Immature natural killer cell (primary cell): ENCODE measurements at regions not wholly inside any gene's neighbourhood (a gene's known extent, or its start where the extent isn't known, plus 50 kb on each side); places are given as distances from the start of the nearest gene placed in this dataset.

Experiments
- DNase-seq, 3 donors: peaks; one replicate each; pipeline ENCODE4 v3.0.0; 2022; ENCODE audit warnings: mixed read lengths in 1 of 3
- H3K27ac Mint-ChIP-seq, 6 donors: one replicate each; pipeline ENCODE4 v1.8.0; 2020; ENCODE audit warnings: mixed read lengths in 6 of 6, mild to moderate bottlenecking in 5 of 6, inconsistent platforms in 4 of 6, moderate library complexity in 3 of 6
- H3K27me3 Mint-ChIP-seq, 3 donors: one replicate each; pipeline ENCODE4 v1.8.0; 2020 to 2021; ENCODE audit warnings: low read depth in 3 of 3, mild to moderate bottlenecking in 3 of 3, mixed read lengths in 3 of 3, moderate library complexity in 3 of 3, inconsistent platforms in 1 of 3
- H3K36me3 Mint-ChIP-seq, 3 donors: one replicate each; pipeline ENCODE4 v1.8.0; 2020; ENCODE audit warnings: mixed read lengths in 3 of 3, inconsistent platforms in 2 of 3, mild to moderate bottlenecking in 2 of 3
- H3K4me1 Mint-ChIP-seq, 2 donors: one replicate each; pipeline ENCODE4 v1.8.0; 2020; ENCODE audit warnings: inconsistent platforms in 2 of 2, mild to moderate bottlenecking in 2 of 2, mixed read lengths in 2 of 2, moderate library complexity in 1 of 2
- H3K4me3 Mint-ChIP-seq, 5 donors: one replicate each; pipeline ENCODE4 v1.8.0; 2020; ENCODE audit warnings: mild to moderate bottlenecking in 5 of 5, mixed read lengths in 5 of 5, inconsistent platforms in 3 of 5, moderate library complexity in 3 of 5
- H3K9me3 Mint-ChIP-seq, 6 donors: one replicate each; pipeline ENCODE4 v1.8.0; 2020; ENCODE audit warnings: mild to moderate bottlenecking in 6 of 6, mixed read lengths in 6 of 6, inconsistent platforms in 4 of 6, moderate library complexity in 3 of 6

DNA sequence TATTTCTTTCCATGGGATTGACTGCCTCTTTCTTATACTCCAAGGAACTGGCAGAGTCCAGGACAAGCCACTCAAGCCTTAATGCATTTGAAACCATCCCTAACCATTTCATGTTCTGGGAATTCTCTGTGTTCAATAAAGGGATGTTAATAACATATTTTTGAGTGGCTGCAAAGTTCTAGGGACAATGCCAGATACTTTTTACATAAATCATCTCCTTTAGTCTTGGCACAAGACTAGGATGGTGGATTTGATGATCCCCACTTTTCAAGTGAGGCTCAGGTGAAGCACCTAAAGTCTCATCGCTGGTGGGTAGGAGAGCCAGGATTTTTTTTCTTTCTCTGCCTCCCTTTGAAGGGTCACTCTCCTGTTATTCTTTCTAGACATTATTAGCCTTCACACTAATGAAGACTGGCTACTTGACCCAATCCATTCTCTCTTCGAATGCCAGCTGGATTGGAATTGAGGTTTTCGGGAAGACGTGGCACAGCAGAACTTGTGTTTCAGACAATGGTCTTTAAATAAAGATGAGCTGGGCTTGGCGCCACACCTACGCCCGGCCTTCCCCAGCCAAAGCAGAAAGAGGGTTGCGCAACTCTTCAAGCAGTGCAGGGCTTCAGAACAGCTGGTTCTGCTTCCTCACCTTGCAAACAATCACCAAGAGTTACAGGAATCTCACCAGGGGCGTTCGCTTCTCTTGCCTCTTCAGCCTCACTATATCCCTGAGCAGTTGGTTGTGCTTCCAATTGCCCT is 73.8 kb upstream of the BMPER start:
- H3K36me3 Mint-ChIP-seq = peaks cover 0 to 5% (median 0%) of the 10 kb centered on the region in 3 donors
- no peaks in the 10 kb centered on the region for H3K4me1 Mint-ChIP-seq
- no peak overlapping the region for H3K27ac Mint-ChIP-seq
- H3K4me3 Mint-ChIP-seq = no peak overlapping the region
- H3K27me3 Mint-ChIP-seq = peaks cover 0 to 5% (median 3%) of the 10 kb centered on the region in 3 donors
- DNase-seq = no peak
- peaks cover 0 to 4% (median under 1%) of the 10 kb centered on the region in 6 donors for H3K9me3 Mint-ChIP-seq

DNA sequence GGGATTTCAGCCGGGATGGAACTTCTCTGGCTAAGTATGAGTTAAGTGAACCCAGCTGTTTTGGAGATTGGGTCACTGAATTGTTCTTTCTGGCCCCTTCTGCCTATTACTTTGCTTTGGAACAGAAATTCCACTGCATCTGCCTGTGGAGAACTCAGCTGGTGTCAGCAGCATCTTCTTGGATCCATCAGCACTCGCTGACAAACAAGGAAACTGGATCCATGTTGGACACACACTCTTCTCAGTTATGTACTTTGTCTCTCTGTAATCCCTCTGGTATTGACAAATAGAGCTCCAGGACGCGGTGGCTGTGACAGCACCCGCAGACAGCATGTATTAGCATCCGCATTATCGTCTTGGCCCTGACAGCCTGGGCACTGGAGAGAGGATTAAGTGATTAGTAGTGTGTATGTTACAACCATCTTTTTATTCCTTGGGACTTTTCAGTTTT is 73.0 kb upstream of the BMPER start:
- Mint-ChIP-seq H3K36me3 (peaks cover 0 to 5% (median 0%) of the 10 kb centered on the region in 3 donors), H3K4me1 (no peaks in the 10 kb centered on the region), H3K27ac (no peak overlapping the region), H3K9me3 (peaks cover 0 to 4% (median 2%) of the 10 kb centered on the region in 6 donors), H3K4me3 (no peak overlapping the region), H3K27me3 (peaks cover 0 to 5% (median 5%) of the 10 kb centered on the region in 3 donors)
- no peak for DNase-seq

DNA sequence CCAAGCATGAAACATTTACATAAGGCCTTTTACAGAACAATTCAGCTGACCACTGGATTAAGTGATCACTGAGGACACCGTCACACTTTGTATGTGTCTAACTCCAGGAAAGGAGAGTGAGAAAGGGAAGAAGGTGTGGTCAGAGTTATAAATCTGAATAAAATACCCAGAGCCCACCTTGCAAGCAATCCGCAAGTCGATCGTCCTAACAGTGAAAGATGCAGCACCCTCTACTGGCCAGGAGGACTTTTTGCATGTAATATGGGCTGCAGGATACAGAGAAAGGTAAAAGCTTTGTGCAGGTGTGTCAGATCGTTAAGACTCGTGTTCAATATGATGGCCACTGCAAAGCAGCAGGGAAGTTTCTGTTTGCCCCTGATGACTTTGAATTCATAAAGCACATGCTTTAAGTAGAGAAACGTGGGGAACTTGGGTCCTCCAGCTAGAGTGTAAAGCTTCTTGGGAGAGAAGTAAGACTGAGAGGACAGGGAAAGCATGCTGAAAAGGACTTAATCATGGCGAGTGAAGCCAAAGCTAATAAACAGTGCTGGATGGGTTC is 68.5 kb upstream of the BMPER start:
- no peak overlapping the region for H3K4me3 Mint-ChIP-seq
- H3K27me3 Mint-ChIP-seq = peaks cover 0 to 5% (median 0%) of the 10 kb centered on the region in 3 donors
- DNase-seq = no peak
- no peaks in the 10 kb centered on the region for H3K4me1 Mint-ChIP-seq
- H3K36me3 Mint-ChIP-seq = no peaks in the 10 kb centered on the region
- H3K27ac Mint-ChIP-seq = no peak overlapping the region
- H3K9me3 Mint-ChIP-seq = peaks cover 0 to 5% (median under 1%) of the 10 kb centered on the region in 6 donors

DNA sequence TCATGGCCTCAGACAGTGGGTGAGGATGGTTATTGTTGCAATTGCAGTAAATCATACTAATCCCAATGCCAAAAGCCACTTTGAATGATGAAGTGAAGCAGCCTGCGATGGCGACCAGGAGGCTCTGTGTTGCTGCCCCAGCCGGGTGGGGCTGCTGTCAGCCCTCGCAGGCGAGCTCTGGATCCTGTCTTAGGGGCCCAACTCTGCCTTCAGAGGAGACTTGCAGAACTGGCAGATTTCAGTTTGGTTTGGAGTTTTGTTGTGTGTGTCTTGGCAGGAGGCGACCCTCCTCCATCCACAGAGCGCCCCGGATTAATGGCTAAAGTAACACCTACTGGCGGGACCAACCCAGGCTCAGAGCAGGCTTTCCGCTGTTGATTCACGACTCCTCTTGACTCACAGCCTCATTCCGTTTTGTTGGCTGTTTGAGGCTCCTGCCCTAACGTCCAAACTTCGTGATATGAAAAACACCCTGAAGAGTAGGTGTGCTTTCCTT is 67.9 kb upstream of the BMPER start:
- no peak for DNase-seq
- H3K27ac Mint-ChIP-seq = no peak overlapping the region
- peaks cover 0 to 3% (median 0%) of the 10 kb centered on the region in 3 donors for H3K27me3 Mint-ChIP-seq
- H3K36me3 Mint-ChIP-seq = no peaks in the 10 kb centered on the region
- H3K9me3 Mint-ChIP-seq = peaks cover 0 to 6% (median under 1%) of the 10 kb centered on the region in 6 donors
- H3K4me3 Mint-ChIP-seq = no peak overlapping the region
- H3K4me1 Mint-ChIP-seq = no peaks in the 10 kb centered on the region

DNA sequence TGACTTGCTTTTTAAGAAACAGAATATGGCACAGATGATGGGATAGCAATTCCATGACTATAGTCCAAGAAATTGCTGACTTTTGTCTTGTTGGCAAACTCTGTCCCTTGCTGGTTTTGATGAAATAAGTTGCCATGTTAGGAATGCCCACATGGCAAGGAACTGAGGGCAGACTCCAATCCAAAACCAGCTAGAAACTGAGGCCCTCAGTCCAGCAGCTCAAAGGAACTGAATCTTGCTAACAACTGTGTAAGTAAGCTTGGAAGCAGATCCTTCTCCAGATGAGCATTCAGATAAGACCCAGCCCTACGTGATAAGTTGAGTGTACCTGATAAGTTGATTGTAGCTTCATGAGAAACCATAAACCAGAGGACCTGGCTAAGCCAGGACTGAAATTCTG is 64.3 kb upstream of the BMPER start:
- Mint-ChIP-seq H3K36me3 (no peaks in the 10 kb centered on the region), H3K27me3 (peaks cover 0 to 2% (median 0%) of the 10 kb centered on the region in 3 donors), H3K9me3 (peaks cover 0 to 4% (median under 1%) of the 10 kb centered on the region in 6 donors), H3K27ac (no peak overlapping the region), H3K4me1 (no peaks in the 10 kb centered on the region), H3K4me3 (no peak overlapping the region)
- DNase-seq = no peak

DNA sequence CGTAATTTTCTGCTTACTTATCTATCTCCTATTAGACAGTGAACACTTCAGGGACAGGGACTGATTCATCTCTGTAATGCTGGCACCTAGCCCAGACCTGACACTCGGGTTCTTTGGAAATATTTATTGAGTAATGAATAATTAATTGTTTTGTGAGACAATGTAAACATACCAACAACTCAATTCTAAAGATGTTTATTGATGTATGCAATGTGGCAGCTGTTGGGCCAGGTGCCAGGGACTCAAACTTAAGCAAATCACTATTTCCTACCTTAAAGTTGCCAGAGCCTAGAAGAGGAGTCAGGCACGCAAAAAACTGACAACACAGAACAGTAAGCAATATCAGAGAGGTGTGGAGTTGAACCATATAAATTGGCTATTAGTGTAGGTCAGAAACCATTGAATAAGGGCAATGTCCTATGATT is 63.6 kb upstream of the BMPER start:
- H3K4me1 Mint-ChIP-seq = no peaks in the 10 kb centered on the region
- H3K36me3 Mint-ChIP-seq = no peaks in the 10 kb centered on the region
- no peak for DNase-seq
- no peak overlapping the region for H3K27ac Mint-ChIP-seq
- peaks cover 0 to 2% (median 0%) of the 10 kb centered on the region in 3 donors for H3K27me3 Mint-ChIP-seq
- no peak overlapping the region for H3K4me3 Mint-ChIP-seq
- peaks cover 0 to 2% (median under 1%) of the 10 kb centered on the region in 6 donors for H3K9me3 Mint-ChIP-seq

DNA sequence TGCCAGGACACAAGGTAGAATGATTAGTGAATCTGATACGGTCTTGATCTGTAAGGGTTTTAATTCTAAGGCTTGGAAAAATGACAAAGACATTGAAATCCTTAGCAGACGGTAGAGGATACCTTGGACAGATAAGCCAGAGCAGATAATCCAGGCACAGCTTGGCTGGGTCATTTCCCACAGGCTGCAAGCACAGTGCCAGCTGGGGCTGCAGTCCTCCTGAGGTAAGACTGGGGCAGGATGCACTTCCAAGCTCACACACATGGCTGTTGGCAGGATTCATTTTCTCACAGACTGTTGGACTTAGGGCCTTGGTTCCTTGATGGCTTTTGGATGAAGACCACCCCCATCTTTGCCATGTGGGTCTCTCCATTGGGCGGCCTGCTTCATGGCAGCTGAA is 63.2 kb upstream of the BMPER start:
- H3K9me3 Mint-ChIP-seq = peaks cover 0 to 2% (median 0%) of the 10 kb centered on the region in 6 donors
- no peaks in the 10 kb centered on the region for H3K36me3 Mint-ChIP-seq
- no peak overlapping the region for H3K4me3 Mint-ChIP-seq
- no peaks in the 10 kb centered on the region for H3K4me1 Mint-ChIP-seq
- peaks cover 0 to under 1% (median 0%) of the 10 kb centered on the region in 3 donors for H3K27me3 Mint-ChIP-seq
- DNase-seq = no peak
- H3K27ac Mint-ChIP-seq = no peak overlapping the region

DNA sequence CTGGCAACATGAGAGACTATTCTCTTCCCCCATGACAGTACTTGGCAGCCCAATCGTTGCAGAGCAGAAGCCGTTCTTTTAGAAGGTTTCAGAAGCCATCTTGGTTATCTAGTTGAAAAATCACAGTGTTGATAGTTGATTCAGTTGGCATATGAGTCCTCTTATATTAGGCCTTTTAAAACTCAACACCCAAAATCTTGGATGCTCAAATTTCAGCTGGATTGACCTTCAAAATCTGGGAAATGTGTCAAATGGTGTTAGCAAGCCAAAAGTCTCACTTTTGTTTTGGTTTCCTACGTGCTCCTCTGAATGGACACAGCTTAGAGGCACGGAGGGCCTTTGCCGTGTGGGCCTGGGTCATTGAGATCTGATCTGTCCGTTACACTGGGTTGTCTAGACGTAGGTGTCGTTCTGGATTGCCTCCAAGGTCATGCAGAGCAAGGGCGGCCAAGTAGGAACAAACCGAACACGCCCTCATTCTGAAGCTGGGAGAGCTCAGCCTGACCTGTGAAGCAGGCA is 59.3 kb upstream of the BMPER start:
- Mint-ChIP-seq H3K9me3 (peaks cover 0 to 5% (median 0%) of the 10 kb centered on the region in 6 donors), H3K27me3 (peaks cover 0 to 3% (median 2%) of the 10 kb centered on the region in 3 donors), H3K27ac (no peak overlapping the region), H3K36me3 (no peaks in the 10 kb centered on the region), H3K4me3 (no peak overlapping the region), H3K4me1 (no peaks in the 10 kb centered on the region)
- no peak for DNase-seq

DNA sequence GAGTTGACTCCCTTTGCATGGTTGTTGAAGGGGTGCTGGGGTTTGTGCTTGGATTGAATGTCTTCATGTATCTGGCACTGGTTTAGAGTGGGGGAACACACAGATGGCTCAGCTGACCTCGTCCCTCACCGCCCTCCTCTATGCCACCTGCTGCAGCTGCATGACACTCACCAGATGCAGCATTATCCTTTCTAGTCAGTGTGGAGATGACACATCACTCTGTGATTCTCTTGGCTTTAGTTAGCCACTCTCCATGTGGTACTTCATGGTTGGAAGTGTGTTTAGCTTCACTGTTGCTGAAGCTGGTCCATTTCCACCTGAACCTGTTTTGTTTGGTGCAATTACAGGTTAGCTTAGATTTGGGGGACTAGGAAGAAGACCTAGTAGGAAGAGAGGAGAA is 56.3 kb upstream of the BMPER start:
- Mint-ChIP-seq H3K27me3 (peaks cover 2 to 3% (median 3%) of the 10 kb centered on the region in 3 donors), H3K36me3 (no peaks in the 10 kb centered on the region), H3K4me3 (no peak overlapping the region), H3K27ac (no peak overlapping the region), H3K4me1 (no peaks in the 10 kb centered on the region), H3K9me3 (peaks cover 0 to 3% (median 0%) of the 10 kb centered on the region in 6 donors)
- DNase-seq = no peak

DNA sequence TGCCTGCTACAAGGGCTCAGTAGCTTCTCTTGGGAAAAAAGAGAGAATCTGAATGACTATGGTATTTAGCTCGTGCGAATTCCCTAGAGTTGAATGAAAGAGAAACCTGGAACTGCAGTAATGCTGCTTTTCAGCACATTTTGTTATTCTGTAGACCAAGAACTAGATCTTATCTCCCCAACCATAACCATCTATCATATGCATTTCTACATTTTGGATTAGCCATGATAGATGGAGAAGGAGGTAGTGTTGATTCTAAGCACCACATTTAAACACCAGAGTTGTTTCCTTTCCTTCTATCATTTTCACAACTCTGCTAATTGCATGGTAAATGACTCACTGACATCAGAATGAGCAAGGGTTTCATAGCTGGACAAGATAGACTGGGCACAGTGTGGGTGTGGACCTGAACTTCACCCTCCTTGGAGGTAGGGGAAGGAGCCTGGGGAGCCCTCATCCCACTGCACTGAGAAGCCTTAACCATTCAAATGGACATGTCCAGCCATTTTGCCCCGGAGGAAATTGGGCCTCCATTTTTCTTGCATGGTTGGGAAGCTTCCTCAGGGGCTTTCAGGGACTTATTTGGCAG is 55.3 kb upstream of the BMPER start:
- H3K36me3 Mint-ChIP-seq = no peaks in the 10 kb centered on the region
- peaks cover 0 to 5% (median 0%) of the 10 kb centered on the region in 6 donors for H3K9me3 Mint-ChIP-seq
- H3K27ac Mint-ChIP-seq = no peak overlapping the region
- DNase-seq = no peak
- peaks cover 2 to 3% (median 3%) of the 10 kb centered on the region in 3 donors for H3K27me3 Mint-ChIP-seq
- peaks cover 5 to 7% of the 10 kb centered on the region in 2 donors for H3K4me1 Mint-ChIP-seq
- no peak overlapping the region for H3K4me3 Mint-ChIP-seq

DNA sequence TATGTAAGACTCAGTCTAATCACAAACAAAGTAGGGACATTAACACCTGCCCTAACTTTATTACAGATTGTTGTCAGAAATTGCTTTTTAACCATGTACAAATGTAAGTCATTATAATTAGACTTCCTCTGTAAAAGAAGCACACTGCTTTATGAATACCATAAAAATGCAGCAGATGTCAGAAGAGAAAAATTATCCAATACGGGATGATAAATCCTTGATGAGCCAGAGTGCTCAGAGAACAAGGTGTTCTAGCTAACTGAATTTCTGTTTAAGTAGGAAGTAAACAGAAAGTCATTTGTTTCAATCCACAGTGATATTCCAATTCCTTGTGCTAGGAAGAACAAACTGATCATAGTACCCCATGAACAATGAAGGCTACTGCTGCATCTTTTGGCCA is 54.6 kb upstream of the BMPER start:
- Mint-ChIP-seq H3K4me1 (peaks cover 6 to 7% of the 10 kb centered on the region in 2 donors), H3K4me3 (no peak overlapping the region), H3K27me3 (peaks cover 2 to 3% (median 3%) of the 10 kb centered on the region in 3 donors), H3K9me3 (peaks cover 0 to 5% (median 0%) of the 10 kb centered on the region in 6 donors), H3K36me3 (no peaks in the 10 kb centered on the region), H3K27ac (peak overlapping the region in 1 of 6 donors; percentile 30)
- DNase-seq = no peak

DNA sequence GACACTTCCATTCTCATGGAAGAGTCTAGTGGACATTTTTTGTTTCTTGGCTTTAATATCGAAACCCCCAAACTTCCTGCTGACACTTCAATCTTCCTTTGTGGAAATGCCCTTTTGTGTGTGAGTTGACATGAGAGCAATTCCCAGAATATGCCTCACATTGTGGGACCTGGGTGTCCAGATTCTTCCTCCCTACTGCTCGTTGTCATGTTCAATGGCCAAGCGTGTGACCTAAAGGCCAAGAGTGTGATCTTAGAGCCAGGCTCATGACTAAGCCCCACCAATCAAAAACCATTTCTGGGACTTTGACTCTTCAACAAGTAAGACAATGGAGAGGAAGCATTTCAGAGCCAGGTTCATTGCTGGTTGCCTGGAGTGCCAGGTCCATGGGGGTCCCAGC is 52.5 kb upstream of the BMPER start:
- peaks cover 6 to 7% of the 10 kb centered on the region in 2 donors for H3K4me1 Mint-ChIP-seq
- H3K4me3 Mint-ChIP-seq = no peak overlapping the region
- peaks cover 0 to 5% (median 0%) of the 10 kb centered on the region in 6 donors for H3K9me3 Mint-ChIP-seq
- peaks cover 2 to 3% (median 2%) of the 10 kb centered on the region in 3 donors for H3K27me3 Mint-ChIP-seq
- no peaks in the 10 kb centered on the region for H3K36me3 Mint-ChIP-seq
- no peak for DNase-seq
- no peak overlapping the region for H3K27ac Mint-ChIP-seq

DNA sequence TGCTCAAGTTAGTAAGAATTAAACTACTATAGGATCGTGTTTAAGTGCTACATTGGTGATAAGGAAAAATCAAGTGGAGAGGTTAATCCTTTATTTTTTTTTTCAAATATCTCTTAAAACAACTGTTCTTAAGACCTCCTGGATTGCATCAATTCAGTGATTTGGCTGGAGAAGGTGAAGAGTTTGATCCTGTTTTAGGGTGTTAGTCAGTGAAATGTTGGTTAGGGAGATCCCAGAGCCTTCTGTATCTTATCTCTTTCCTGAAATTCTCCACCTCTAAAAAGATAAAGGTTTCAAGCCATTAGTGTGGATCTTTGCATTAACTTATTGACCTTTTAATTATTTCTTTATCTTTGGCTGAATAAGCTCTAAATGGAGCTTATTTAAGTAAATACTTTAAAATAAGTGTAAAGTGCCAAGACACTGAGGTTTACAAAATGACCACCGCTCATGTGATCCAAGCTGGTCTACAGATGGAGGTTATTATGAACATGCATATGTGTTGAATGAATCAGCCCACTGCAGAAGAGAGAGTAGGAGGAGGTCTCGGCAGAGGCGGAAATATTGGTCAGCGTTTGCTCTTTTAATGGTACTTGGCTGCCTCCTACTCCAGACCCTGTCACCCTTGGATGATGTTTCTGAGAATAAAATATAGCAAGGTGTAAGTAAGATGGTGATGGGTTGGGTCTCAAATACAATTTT is 51.8 kb upstream of the BMPER start:
- no peak overlapping the region for H3K4me3 Mint-ChIP-seq

More for the DNA sequence above, 51.8 kb upstream of the BMPER start:
- Mint-ChIP-seq H3K9me3 (peaks cover 0 to 3% (median 0%) of the 10 kb centered on the region in 6 donors), H3K4me1 (peaks cover 6 to 7% of the 10 kb centered on the region in 2 donors), H3K36me3 (no peaks in the 10 kb centered on the region), H3K27ac (no peak overlapping the region), H3K27me3 (peaks cover 2 to 5% (median 2%) of the 10 kb centered on the region in 3 donors)
- DNase-seq = no peak
